ENCODE measurements at regions not wholly inside any gene's neighbourhood (a gene's known extent, or its start where the extent isn't known, plus 50 kb on each side); places are given as distances from the start of the nearest gene placed in this dataset.
"Not testable (repeated sequence)": the region's sequence is repeated elsewhere in the genome, so short reads cannot be mapped to it uniquely, and the experiment has no call there.

GRCh38 chr20:25992146-25992545, 295.5 kb upstream of the ZNF337 start:
- peaks cover 0 to 16% (median 5%) of the 10 kb centered on the region in 3 donors for H3K27me3 ChIP-seq
- H3K4me3 ChIP-seq: no peak overlapping the region
- intact Hi-C loops (cut with DNase I; ENCODE audit: low total_unique reads): no loop called here
- no peak overlapping the region for H3K27ac ChIP-seq
- H3K9me3 ChIP-seq: no peaks in the 10 kb centered on the region
- TF ChIP-seq POLR2AphosphoS5 (IDR thresholded peaks at IDR 0.05): no peak
- TF ChIP-seq POLR2A (IDR thresholded peaks at IDR 0.05): no peak
- TF ChIP-seq, protein P1, sequence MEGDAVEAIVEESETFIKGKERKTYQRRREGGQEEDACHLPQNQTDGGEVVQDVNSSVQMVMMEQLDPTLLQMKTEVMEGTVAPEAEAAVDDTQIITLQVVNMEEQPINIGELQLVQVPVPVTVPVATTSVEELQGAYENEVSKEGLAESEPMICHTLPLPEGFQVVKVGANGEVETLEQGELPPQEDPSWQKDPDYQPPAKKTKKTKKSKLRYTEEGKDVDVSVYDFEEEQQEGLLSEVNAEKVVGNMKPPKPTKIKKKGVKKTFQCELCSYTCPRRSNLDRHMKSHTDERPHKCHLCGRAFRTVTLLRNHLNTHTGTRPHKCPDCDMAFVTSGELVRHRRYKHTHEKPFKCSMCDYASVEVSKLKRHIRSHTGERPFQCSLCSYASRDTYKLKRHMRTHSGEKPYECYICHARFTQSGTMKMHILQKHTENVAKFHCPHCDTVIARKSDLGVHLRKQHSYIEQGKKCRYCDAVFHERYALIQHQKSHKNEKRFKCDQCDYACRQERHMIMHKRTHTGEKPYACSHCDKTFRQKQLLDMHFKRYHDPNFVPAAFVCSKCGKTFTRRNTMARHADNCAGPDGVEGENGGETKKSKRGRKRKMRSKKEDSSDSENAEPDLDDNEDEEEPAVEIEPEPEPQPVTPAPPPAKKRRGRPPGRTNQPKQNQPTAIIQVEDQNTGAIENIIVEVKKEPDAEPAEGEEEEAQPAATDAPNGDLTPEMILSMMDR (IDR thresholded peaks at IDR 0.05): no peak
- TF ChIP-seq EP300 (IDR thresholded peaks at IDR 0.05): no peak
- DNase-seq: no peak
- H3K36me3 ChIP-seq: no peaks in the 10 kb centered on the region
- H3K4me1 ChIP-seq: peaks cover 0 to 3% (median 1%) of the 10 kb centered on the region in 4 donors
- WGBS, 5 donors: 55 to 77% (median 64%) methylated on average over 16 of the region's 16 CpGs

GRCh38 chr20:25991756-25992130, 295.1 kb upstream of the ZNF337 start:
- Histone ChIP-seq H3K27me3 (peaks cover 0 to 20% (median 5%) of the 10 kb centered on the region in 3 donors), H3K4me1 (peaks cover 0 to 7% (median 3%) of the 10 kb centered on the region in 4 donors), H3K27ac (no peak overlapping the region), H3K36me3 (no peaks in the 10 kb centered on the region), H3K9me3 (no peaks in the 10 kb centered on the region), H3K4me3 (no peak overlapping the region)
- TF ChIP-seq, protein P1 (IDR thresholded peaks at IDR 0.05): no peak
- TF ChIP-seq POLR2A (IDR thresholded peaks at IDR 0.05): no peak
- TF ChIP-seq POLR2AphosphoS5 (IDR thresholded peaks at IDR 0.05): no peak
- 89 to 94% (median 91%) methylated on average over 16 of the region's 16 CpGs for WGBS, 5 donors
- no peak for DNase-seq
- intact Hi-C loops (cut with DNase I; ENCODE audit: low total_unique reads): no loop called here

DNA sequence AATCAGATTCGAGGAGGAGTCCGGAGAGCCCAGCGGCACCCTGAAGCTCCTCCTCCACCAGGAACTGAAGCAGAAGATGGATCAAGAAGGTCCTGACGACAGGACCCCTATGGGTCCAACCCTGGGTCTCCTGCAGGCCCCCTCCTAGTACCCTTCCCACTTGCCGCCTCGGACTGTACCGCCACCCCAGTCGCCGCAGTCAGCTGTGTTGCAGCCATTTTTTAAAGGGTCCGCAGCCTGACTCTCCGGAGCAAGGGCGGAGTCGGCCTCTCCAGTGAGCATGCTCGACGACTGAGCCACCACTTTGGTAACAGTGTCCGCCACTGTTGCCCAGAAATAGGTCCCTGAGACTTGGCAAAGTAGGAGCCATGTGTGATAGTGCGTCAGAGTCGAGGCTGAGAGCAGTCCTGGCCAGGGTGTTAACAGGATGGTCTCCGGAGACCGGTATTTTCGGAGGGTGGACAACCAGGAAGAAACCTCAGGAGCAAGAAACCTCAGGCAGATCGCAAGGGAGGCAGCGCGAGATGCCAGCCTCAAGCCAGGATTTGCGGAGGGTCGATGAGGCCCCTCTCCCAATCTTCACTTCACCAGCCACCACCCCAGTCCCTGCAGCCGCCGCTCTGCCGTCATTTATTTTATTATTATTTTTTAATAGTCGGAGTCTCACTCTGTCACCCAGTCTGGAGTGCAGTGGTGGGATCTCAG, 294.6 kb upstream of the ZNF337 start:
- 91 to 97% (median 96%) methylated on average over 30 of the region's 30 CpGs for WGBS, 5 donors
- Histone ChIP-seq H3K9me3 (no peaks in the 10 kb centered on the region), H3K36me3 (no peaks in the 10 kb centered on the region), H3K27ac (no peak overlapping the region), H3K27me3 (peaks cover 0 to 21% (median 5%) of the 10 kb centered on the region in 3 donors), H3K4me1 (peaks cover 0 to 8% (median 4%) of the 10 kb centered on the region in 4 donors), H3K4me3 (no peak overlapping the region)
- no peak for DNase-seq
- intact Hi-C loops (cut with DNase I; ENCODE audit: low total_unique reads): no loop called here
- TF ChIP-seq POLR2AphosphoS5 (IDR thresholded peaks at IDR 0.05): no peak
- TF ChIP-seq, protein P1 (IDR thresholded peaks at IDR 0.05): no peak
- TF ChIP-seq EP300 (IDR thresholded peaks at IDR 0.05): no peak
- TF ChIP-seq POLR2A (IDR thresholded peaks at IDR 0.05): no peak

GRCh38 chr20:25989686-25990085, 293.0 kb upstream of the ZNF337 start:
- H3K36me3 ChIP-seq; H3K27ac ChIP-seq; DNase-seq; H3K9me3 ChIP-seq; intact Hi-C loops (cut with DNase I; ENCODE audit: low total_unique reads); H3K4me3 ChIP-seq; H3K4me1 ChIP-seq: not testable (repeated sequence)
- H3K27me3 ChIP-seq: peaks cover 0 to 21% (median 5%) of the 10 kb centered on the region in 3 donors
- WGBS, 5 donors: 92 to 98% (median 93%) methylated on average over 11 of the region's 11 CpGs

- TF ChIP-seq, protein P1 (IDR thresholded peaks at IDR 0.05): no peak
- TF ChIP-seq EP300 (IDR thresholded peaks at IDR 0.05) (no peak), POLR2AphosphoS5 (IDR thresholded peaks at IDR 0.05) (no peak), POLR2A (IDR thresholded peaks at IDR 0.05) (no peak)
- WGBS, 5 donors: 91 to 96% (median 96%) methylated on average over 19 of the region's 19 CpGs
- H3K27me3 ChIP-seq: peaks cover 0 to 21% (median 5%) of the 10 kb centered on the region in 3 donors
- H3K9me3 ChIP-seq: no peaks in the 10 kb centered on the region
- DNase-seq: no peak
- H3K4me3 ChIP-seq: no peak overlapping the region
- no peaks in the 10 kb centered on the region for H3K36me3 ChIP-seq
- H3K4me1 ChIP-seq: peaks cover 0 to 8% (median 4%) of the 10 kb centered on the region in 4 donors
- no peak overlapping the region for H3K27ac ChIP-seq
- intact Hi-C loops (cut with DNase I; ENCODE audit: low total_unique reads): no loop called here
Observed at GRCh38 chr20:25989196-25989595, 292.5 kb upstream of the ZNF337 start.

DNA sequence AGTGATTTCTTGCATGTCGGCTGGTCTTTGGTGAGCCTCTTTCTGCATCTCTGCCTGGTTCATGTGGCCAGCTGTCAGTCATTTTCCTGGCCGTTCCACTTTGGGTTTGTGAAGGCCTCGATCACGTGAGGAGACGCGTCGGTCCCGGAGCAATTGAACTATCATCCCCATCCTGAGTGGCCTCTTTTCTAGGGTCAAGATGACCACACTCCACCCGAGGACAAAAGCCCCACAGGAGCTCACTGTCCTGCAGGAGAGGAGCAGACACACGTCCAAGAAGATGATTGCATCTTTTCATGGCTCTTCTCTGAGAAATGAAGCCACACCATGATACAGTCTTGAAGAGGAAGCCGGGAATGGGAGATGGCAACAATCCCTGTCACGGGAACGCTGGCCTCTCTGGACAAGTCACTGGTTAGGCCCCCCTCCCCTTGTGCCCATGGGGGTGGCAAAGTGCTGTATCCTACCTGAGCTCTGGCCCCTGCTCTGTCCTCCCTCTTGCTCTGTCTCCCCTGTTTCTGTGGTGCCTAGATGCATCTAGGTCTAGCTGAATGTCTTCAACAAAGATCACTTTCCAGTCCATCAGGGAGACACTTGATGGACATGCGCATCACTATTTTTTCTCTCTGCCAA, 291.4 kb upstream of the ZNF337 start:
- H3K4me3 ChIP-seq; intact Hi-C loops (cut with DNase I; ENCODE audit: low total_unique reads); H3K4me1 ChIP-seq; H3K9me3 ChIP-seq; DNase-seq; H3K27ac ChIP-seq; H3K36me3 ChIP-seq: not testable (repeated sequence)
- H3K27me3 ChIP-seq: peaks cover 0 to 21% (median 5%) of the 10 kb centered on the region in 3 donors
- 88 to 94% (median 92%) methylated on average over 13 to 14 of the region's 14 CpGs for WGBS, 5 donors

Data from stomach (tissue), 8 donors.